ENCODE measurements at regions not wholly inside any gene's neighbourhood (a gene's known extent, or its start where the extent isn't known, plus 50 kb on each side); places are given as distances from the start of the nearest gene placed in this dataset.

GRCh38 chr2:146598791-146599190 lies 1246.0 kb upstream of the ACVR2A start:
- no peak for TF ChIP-seq POLR2AphosphoS5 (IDR thresholded peaks at IDR 0.05; ENCODE audit: low read depth)
- no peak for TF ChIP-seq CTCF (IDR thresholded peaks at IDR 0.05; ENCODE audit: insufficient read depth, low read length)
- TF ChIP-seq GABPA (IDR thresholded peaks at IDR 0.05; ENCODE audit: low read depth) = no peak

Data from HL-60 (cell line).